KMS-11 (cell line): ENCODE measurements at regions not wholly inside any gene's neighbourhood (a gene's known extent, or its start where the extent isn't known, plus 50 kb on each side); places are given as distances from the start of the nearest gene placed in this dataset.
"Not testable (repeated sequence)": the region's sequence is repeated elsewhere in the genome, so short reads cannot be mapped to it uniquely, and the experiment has no call there.

Experiments used
- H2AFZ ChIP-seq: fragments of 200-600 bp; sonication (generic); 2 replicates; pipeline ENCODE4 v1.6.1; 2016; ENCODE audit warnings: antibody characterized with exemption, mixed run types, low read depth
- H3K27ac ChIP-seq: fragments of 200-600 bp; sonication (generic); 2 replicates; pipeline ENCODE4 v1.6.1; 2016; ENCODE audit warnings: mild to moderate bottlenecking, mixed run types
- H3K27me3 ChIP-seq: fragments of 200-600 bp; sonication (generic); 2 replicates; pipeline ENCODE4 v1.6.1; 2017; ENCODE audit warnings: mild to moderate bottlenecking, low read depth, mixed run types, moderate library complexity; ENCODE audit not compliant: insufficient read depth
- H3K36me3 ChIP-seq: fragments of 200-600 bp; sonication (generic); 2 replicates; pipeline ENCODE4 v1.6.1; 2017; ENCODE audit warnings: mild to moderate bottlenecking, mixed run types; ENCODE audit not compliant: insufficient read depth
- H3K4me1 ChIP-seq: fragments of 200-600 bp; sonication (generic); 2 replicates; pipeline ENCODE4 v1.6.1; 2016; ENCODE audit warnings: mild to moderate bottlenecking, low read depth, mixed run types; ENCODE audit not compliant: poor library complexity, severe bottlenecking
- H3K4me2 ChIP-seq: fragments of 200-600 bp; sonication (generic); 2 replicates; pipeline ENCODE4 v1.7.0; 2016; ENCODE audit warnings: mild to moderate bottlenecking, mixed run types
- H3K4me3 ChIP-seq: fragments of 200-600 bp; sonication (generic); IDR thresholded peaks from 2 replicates; pipeline ENCODE4 v1.6.1; 2017; ENCODE audit warnings: low read depth, low read length, mixed read lengths; ENCODE audit not compliant: insufficient read depth
- H3K79me2 ChIP-seq: fragments of 200-600 bp; sonication (generic); 2 replicates; pipeline ENCODE4 v1.6.1; 2016; ENCODE audit warnings: low read depth, mixed run types; ENCODE audit not compliant: insufficient read depth
- H3K9ac ChIP-seq: fragments of 200-600 bp; sonication (generic); 2 replicates; pipeline ENCODE4 v1.6.1; 2016; ENCODE audit warnings: mild to moderate bottlenecking, mixed run types
- H4K20me1 ChIP-seq: fragments of 200-600 bp; sonication (generic); 2 replicates; pipeline ENCODE4 v1.6.1; 2016; ENCODE audit warnings: mild to moderate bottlenecking, mixed run types; ENCODE audit not compliant: insufficient read depth
- TF ChIP-seq, protein P1 (sequence below): fragments of 200-600 bp; sonication (generic); conservative IDR thresholded peaks from 2 replicates; pipeline ENCODE4 v1.6.1; 2017; ENCODE audit warnings: low read depth, mild to moderate bottlenecking, antibody characterized with exemption, low read length, moderate library complexity, mixed read lengths

DNA sequence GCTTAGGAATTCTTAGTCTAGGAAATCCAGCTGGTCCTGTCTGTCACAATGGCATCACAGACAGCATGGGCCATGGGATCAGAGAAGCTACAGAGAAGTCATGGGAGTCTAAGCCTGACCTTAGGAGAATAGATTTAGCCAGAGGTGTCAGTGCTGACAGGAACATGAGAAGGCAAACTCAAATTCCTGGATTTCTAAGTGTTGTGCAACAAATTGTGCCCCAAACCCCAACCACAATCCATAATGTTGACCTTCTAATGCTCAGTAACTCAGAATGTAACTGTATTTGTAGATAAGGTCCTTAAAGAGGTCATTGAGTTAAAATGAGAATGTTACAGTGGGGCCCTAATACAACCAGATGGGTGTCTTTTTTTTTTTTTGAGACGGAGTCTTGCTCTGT is 95.9 kb upstream of the RHOBTB1 start:
- no peaks in the 10 kb centered on the region for H3K27me3 ChIP-seq
- no peak overlapping the region for H3K4me3 ChIP-seq
- H3K27ac ChIP-seq: no peak overlapping the region
- H2AFZ ChIP-seq: no peak overlapping the region
- H3K4me1 ChIP-seq: no peaks in the 10 kb centered on the region
- H3K79me2 ChIP-seq: no peaks in the 10 kb centered on the region
- H3K9ac ChIP-seq: no peak overlapping the region
- TF ChIP-seq, protein P1, sequence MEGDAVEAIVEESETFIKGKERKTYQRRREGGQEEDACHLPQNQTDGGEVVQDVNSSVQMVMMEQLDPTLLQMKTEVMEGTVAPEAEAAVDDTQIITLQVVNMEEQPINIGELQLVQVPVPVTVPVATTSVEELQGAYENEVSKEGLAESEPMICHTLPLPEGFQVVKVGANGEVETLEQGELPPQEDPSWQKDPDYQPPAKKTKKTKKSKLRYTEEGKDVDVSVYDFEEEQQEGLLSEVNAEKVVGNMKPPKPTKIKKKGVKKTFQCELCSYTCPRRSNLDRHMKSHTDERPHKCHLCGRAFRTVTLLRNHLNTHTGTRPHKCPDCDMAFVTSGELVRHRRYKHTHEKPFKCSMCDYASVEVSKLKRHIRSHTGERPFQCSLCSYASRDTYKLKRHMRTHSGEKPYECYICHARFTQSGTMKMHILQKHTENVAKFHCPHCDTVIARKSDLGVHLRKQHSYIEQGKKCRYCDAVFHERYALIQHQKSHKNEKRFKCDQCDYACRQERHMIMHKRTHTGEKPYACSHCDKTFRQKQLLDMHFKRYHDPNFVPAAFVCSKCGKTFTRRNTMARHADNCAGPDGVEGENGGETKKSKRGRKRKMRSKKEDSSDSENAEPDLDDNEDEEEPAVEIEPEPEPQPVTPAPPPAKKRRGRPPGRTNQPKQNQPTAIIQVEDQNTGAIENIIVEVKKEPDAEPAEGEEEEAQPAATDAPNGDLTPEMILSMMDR: no peak
- no peaks in the 10 kb centered on the region for H4K20me1 ChIP-seq
- H3K36me3 ChIP-seq: no peaks in the 10 kb centered on the region
- no peak overlapping the region for H3K4me2 ChIP-seq

DNA sequence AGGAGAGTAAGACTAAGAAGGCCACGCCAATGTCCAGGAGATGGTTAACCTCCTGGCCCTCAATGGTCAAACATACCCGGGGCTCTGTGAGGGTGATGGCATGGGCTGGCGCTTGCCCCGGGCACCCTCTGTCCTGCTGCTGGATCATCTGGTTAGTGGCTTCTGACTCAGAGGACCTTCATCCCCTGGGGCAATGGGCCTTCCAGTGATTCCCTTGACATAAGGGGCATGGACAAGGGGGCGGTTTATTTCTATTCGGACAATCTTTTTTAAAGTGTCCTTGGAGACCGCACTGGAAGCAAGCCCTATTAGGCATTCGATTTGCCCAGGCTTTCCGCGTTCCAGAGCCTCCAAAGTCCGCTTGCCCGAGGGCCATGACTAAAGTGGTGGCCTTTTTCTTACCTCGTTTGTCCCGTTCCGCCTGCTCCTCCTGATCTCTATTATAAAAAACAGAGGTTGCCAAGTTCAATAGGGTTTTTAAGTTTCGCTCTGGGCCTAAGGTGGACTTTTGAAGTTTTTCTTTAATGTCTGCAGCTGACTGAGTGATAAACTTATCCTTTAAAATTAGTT is 93.4 kb upstream of the RHOBTB1 start:
- H3K9ac ChIP-seq, H3K4me3 ChIP-seq, H3K4me2 ChIP-seq, H3K27ac ChIP-seq, H4K20me1 ChIP-seq, H3K36me3 ChIP-seq, H3K79me2 ChIP-seq, H2AFZ ChIP-seq, H3K27me3 ChIP-seq, H3K4me1 ChIP-seq: not testable (repeated sequence)

DNA sequence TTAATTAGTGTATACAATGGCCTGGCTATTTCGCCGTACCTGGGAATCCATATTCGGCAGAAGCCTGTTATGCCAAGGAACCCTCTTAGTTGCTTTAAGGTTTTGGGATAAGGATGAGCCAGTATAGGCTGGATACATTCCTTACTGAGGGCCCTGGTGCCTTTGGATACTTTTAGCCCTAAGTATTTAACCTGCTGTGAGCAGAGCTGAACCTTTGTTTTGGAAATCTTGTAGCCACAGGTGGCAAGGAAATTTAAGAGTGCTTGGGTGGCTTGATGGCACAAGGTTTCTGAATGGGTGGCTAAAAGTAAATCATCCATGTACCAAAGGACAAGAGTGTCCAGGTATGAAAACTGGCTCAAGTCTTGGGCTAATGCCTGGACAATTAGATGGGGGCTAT is 92.2 kb upstream of the RHOBTB1 start:
- not testable (repeated sequence) for H3K36me3 ChIP-seq, H4K20me1 ChIP-seq, H2AFZ ChIP-seq, H3K79me2 ChIP-seq, H3K27ac ChIP-seq, H3K4me1 ChIP-seq, H3K27me3 ChIP-seq, H3K4me2 ChIP-seq, H3K4me3 ChIP-seq, H3K9ac ChIP-seq

DNA sequence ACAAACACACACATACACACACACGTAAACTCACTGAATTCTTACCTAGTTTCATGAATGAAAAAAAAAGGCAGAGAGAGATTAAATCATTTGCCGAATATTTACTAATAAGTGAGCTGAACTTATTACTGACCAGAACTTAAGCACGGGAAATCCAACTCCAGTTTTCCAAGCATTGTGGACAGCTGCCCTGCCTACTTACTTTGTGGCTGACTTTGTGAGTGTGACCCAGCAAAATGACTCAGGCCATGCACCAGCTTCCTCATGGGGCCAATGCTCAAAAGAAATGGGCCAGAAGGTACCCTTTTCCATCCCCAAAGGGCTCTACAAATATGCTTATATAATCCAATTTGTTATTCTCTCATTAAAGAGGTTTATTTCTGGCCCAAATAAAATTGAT is 87.4 kb upstream of the RHOBTB1 start:
- H3K4me2 ChIP-seq: no peak overlapping the region
- no peak overlapping the region for H2AFZ ChIP-seq
- no peak overlapping the region for H3K9ac ChIP-seq
- no peaks in the 10 kb centered on the region for H3K79me2 ChIP-seq
- H3K4me3 ChIP-seq: no peak overlapping the region
- H3K4me1 ChIP-seq: no peaks in the 10 kb centered on the region
- no peak overlapping the region for H3K27ac ChIP-seq
- no peaks in the 10 kb centered on the region for H3K27me3 ChIP-seq
- TF ChIP-seq, protein P1: no peak
- no peaks in the 10 kb centered on the region for H4K20me1 ChIP-seq
- H3K36me3 ChIP-seq: no peaks in the 10 kb centered on the region

DNA sequence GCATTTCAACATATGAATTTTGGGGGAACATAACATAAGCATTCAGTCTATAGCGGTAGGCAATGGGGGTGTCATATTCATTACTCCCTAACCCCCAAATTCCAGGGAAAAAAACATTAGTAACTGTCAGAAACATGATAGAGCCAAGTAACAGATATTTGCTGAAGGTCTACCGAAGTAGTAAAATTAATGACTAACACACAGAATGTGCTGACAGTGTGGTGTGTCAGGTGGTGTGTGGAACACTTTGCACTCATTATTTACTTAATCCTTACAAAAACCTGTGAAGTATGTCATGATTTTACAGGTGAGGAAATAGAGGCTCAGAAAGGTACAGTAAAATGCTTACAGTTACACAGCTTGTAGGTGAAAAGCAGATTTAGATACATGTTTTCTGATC is 85.4 kb upstream of the RHOBTB1 start:
- no peaks in the 10 kb centered on the region for H3K27me3 ChIP-seq
- no peak overlapping the region for H3K27ac ChIP-seq
- TF ChIP-seq, protein P1: no peak
- H3K4me1 ChIP-seq: no peaks in the 10 kb centered on the region
- no peak overlapping the region for H3K9ac ChIP-seq
- H3K4me2 ChIP-seq: no peak overlapping the region
- H3K79me2 ChIP-seq: no peaks in the 10 kb centered on the region
- H4K20me1 ChIP-seq: no peaks in the 10 kb centered on the region
- no peak overlapping the region for H3K4me3 ChIP-seq
- H3K36me3 ChIP-seq: no peaks in the 10 kb centered on the region
- H2AFZ ChIP-seq: no peak overlapping the region
